Upper lobe of right lung (tissue), 1 donor: ENCODE measurements at regions not wholly inside any gene's neighbourhood (a gene's known extent, or its start where the extent isn't known, plus 50 kb on each side); places are given as distances from the start of the nearest gene placed in this dataset.

ENCODE experiments used
- ATAC-seq: fragments of 200-7000 bp; cut with Tn5 transposase; one replicate; pipeline ENCODE4 v1.9.1; 2020; ENCODE audit warnings: mild to moderate bottlenecking, moderate library complexity
- DNase-seq: peaks from one replicate; pipeline ENCODE4 v3.0.0-alpha.2; 2020
- H3K27ac ChIP-seq: fragments of 200-600 bp; one replicate; pipeline ENCODE4 v1.8.0; 2022
- H3K27me3 ChIP-seq: fragments of 200-600 bp; one replicate; pipeline ENCODE4 v1.8.0; 2022; ENCODE audit warnings: mild to moderate bottlenecking
- H3K36me3 ChIP-seq: fragments of 200-600 bp; one replicate; pipeline ENCODE4 v1.8.0; 2022
- H3K4me1 ChIP-seq: fragments of 200-600 bp; one replicate; pipeline ENCODE4 v1.8.0; 2022
- H3K4me3 ChIP-seq: fragments of 200-600 bp; one replicate; pipeline ENCODE4 v1.8.0; 2022; ENCODE audit warnings: mild to moderate bottlenecking
- H3K9me3 ChIP-seq: fragments of 200-600 bp; one replicate; pipeline ENCODE4 v1.8.0; 2022
- CTCF ChIP-seq: fragments of 200-600 bp; IDR thresholded peaks from one replicate; pipeline ENCODE4 v1.8.0; 2022; ENCODE audit warnings: antibody characterized with exemption
- intact Hi-C: fragments of 100-400 bp; cut with DNase I; formaldehyde crosslinking; loops from one replicate; pipeline ENCODE4 v1.11.0; 2022
- donor health status: DM: no; HTN: yes; CAD: no; lungs with severe emphysema.

GRCh38 chr22:49487950-49488349 is 339.7 kb downstream of the BRD1 start:
- intact Hi-C loops = no loop called here
- no peaks in the 10 kb centered on the region for H3K27me3 ChIP-seq
- peak; percentile 15 for ATAC-seq

GRCh38 chr22:49486225-49486624 is 341.4 kb downstream of the BRD1 start:
- DNase-seq (no peak), ATAC-seq (no peak)
- TF ChIP-seq CTCF = no peak
- Histone ChIP-seq H3K27me3 (no peaks in the 10 kb centered on the region), H3K4me3 (no peak overlapping the region), H3K9me3 (no peaks in the 10 kb centered on the region), H3K36me3 (no peaks in the 10 kb centered on the region), H3K4me1 (no peaks in the 10 kb centered on the region), H3K27ac (no peak overlapping the region)
- intact Hi-C loops = no loop called here

More at GRCh38 chr22:49487950-49488349, 339.7 kb downstream of the BRD1 start:
- no peaks in the 10 kb centered on the region for H3K36me3 ChIP-seq
- no peak for TF ChIP-seq CTCF
- H3K9me3 ChIP-seq = no peaks in the 10 kb centered on the region
- H3K4me3 ChIP-seq = no peak overlapping the region
- H3K4me1 ChIP-seq = no peaks in the 10 kb centered on the region
- H3K27ac ChIP-seq = no peak overlapping the region
- no peak for DNase-seq

GRCh38 chr22:49483946-49484345 is 343.7 kb downstream of the BRD1 start:
- intact Hi-C loops = no loop called here
- H3K4me1 ChIP-seq = no peaks in the 10 kb centered on the region
- DNase-seq = no peak
- H3K9me3 ChIP-seq = no peaks in the 10 kb centered on the region
- no peaks in the 10 kb centered on the region for H3K27me3 ChIP-seq
- no peak for ATAC-seq
- no peak for TF ChIP-seq CTCF
- H3K36me3 ChIP-seq = no peaks in the 10 kb centered on the region
- no peak overlapping the region for H3K4me3 ChIP-seq
- no peak overlapping the region for H3K27ac ChIP-seq

GRCh38 chr22:49483281-49483870 is 344.3 kb downstream of the BRD1 start:
- Histone ChIP-seq H3K4me3 (no peak overlapping the region), H3K4me1 (no peaks in the 10 kb centered on the region), H3K27me3 (no peaks in the 10 kb centered on the region), H3K27ac (no peak overlapping the region), H3K9me3 (no peaks in the 10 kb centered on the region), H3K36me3 (no peaks in the 10 kb centered on the region)
- ATAC-seq = no peak
- no peak for DNase-seq
- TF ChIP-seq CTCF = no peak
- intact Hi-C loops = no loop called here

GRCh38 chr22:49482811-49483210 is 344.9 kb downstream of the BRD1 start:
- no peaks in the 10 kb centered on the region for H3K4me1 ChIP-seq
- no peak overlapping the region for H3K4me3 ChIP-seq
- TF ChIP-seq CTCF = no peak
- DNase-seq (no peak), ATAC-seq (no peak)
- intact Hi-C loops = no loop called here
- no peaks in the 10 kb centered on the region for H3K27me3 ChIP-seq
- H3K27ac ChIP-seq = no peak overlapping the region
- no peaks in the 10 kb centered on the region for H3K36me3 ChIP-seq
- H3K9me3 ChIP-seq = no peaks in the 10 kb centered on the region
